ENCODE measurements at regions not wholly inside any gene's neighbourhood (a gene's known extent, or its start where the extent isn't known, plus 50 kb on each side); places are given as distances from the start of the nearest gene placed in this dataset.

- no peaks in the 10 kb centered on the region for H3K9me3 ChIP-seq
- no peaks in the 10 kb centered on the region for H3K27me3 ChIP-seq
- H3K4me1 ChIP-seq (ENCODE audit: insufficient read depth) = no peaks in the 10 kb centered on the region
- no peak overlapping the region for H3K4me3 ChIP-seq
- TF ChIP-seq CTCF (IDR thresholded peaks at IDR 0.05) = no peak
- no peak for TF ChIP-seq POLR2A (IDR thresholded peaks at IDR 0.05)
- TF ChIP-seq EP300 (IDR thresholded peaks at IDR 0.05) = no peak
- no peaks in the 10 kb centered on the region for H3K36me3 ChIP-seq
- intact Hi-C loops (cut with DNase I) = no loop called here
- H3K27ac ChIP-seq = no peak overlapping the region
- WGBS, 3 donors = 42 to 52% (median 48%) methylated on average over 1 of the region's 1 CpG
- no peak for DNase-seq
Measured at GRCh38 chr11:69996451-69996850, 81.7 kb upstream of the ANO1 start.

GRCh38 chr11:69997352-69997751 is 80.8 kb upstream of the ANO1 start:
- no peaks in the 10 kb centered on the region for H3K36me3 ChIP-seq
- WGBS, 3 donors = 40 to 47% (median 43%) methylated on average over 8 of the region's 8 CpGs
- TF ChIP-seq EP300 (IDR thresholded peaks at IDR 0.05) (no peak), POLR2A (IDR thresholded peaks at IDR 0.05) (no peak), CTCF (IDR thresholded peaks at IDR 0.05) (no peak)
- H3K9me3 ChIP-seq = no peaks in the 10 kb centered on the region
- no peak overlapping the region for H3K27ac ChIP-seq
- no peaks in the 10 kb centered on the region for H3K4me1 ChIP-seq (ENCODE audit: insufficient read depth)
- H3K27me3 ChIP-seq = no peaks in the 10 kb centered on the region
- DNase-seq = no peak
- no peak overlapping the region for H3K4me3 ChIP-seq
- intact Hi-C loops (cut with DNase I) = no loop called here

GRCh38 chr11:69999721-70000120 is 78.4 kb upstream of the ANO1 start:
- Histone ChIP-seq H3K4me3 (no peak overlapping the region), H3K36me3 (no peaks in the 10 kb centered on the region), H3K27ac (no peak overlapping the region), H3K27me3 (no peaks in the 10 kb centered on the region), H3K9me3 (no peaks in the 10 kb centered on the region), H3K4me1 (ENCODE audit: insufficient read depth) (no peaks in the 10 kb centered on the region)
- no peak for DNase-seq
- 25 to 28% (median 28%) methylated on average over 3 of the region's 3 CpGs for WGBS, 3 donors
- intact Hi-C loops (cut with DNase I) = no loop called here
- no peak for TF ChIP-seq CTCF (IDR thresholded peaks at IDR 0.05)

- no peak for DNase-seq
- TF ChIP-seq CTCF (IDR thresholded peaks at IDR 0.05) (no peak), POLR2A (IDR thresholded peaks at IDR 0.05) (no peak), EP300 (IDR thresholded peaks at IDR 0.05) (no peak)
- no peaks in the 10 kb centered on the region for H3K9me3 ChIP-seq
- no peak overlapping the region for H3K27ac ChIP-seq
- H3K4me1 ChIP-seq (ENCODE audit: insufficient read depth) = no peaks in the 10 kb centered on the region
- H3K36me3 ChIP-seq = no peaks in the 10 kb centered on the region
- no peaks in the 10 kb centered on the region for H3K27me3 ChIP-seq
- H3K4me3 ChIP-seq = no peak overlapping the region
- WGBS, 3 donors = 51 to 62% (median 59%) methylated on average over 3 of the region's 3 CpGs
- intact Hi-C loops (cut with DNase I) = no loop called here
Measured at GRCh38 chr11:70000228-70000627, 77.9 kb upstream of the ANO1 start.

- no peaks in the 10 kb centered on the region for H3K27me3 ChIP-seq
- no peaks in the 10 kb centered on the region for H3K36me3 ChIP-seq
- intact Hi-C loops (cut with DNase I) = no loop called here
- WGBS, 3 donors = 75 to 88% (median 86%) methylated on average over 6 of the region's 6 CpGs
- no peak overlapping the region for H3K4me3 ChIP-seq
- TF ChIP-seq EP300 (IDR thresholded peaks at IDR 0.05) (no peak), POLR2A (IDR thresholded peaks at IDR 0.05) (no peak)
- no peaks in the 10 kb centered on the region for H3K4me1 ChIP-seq (ENCODE audit: insufficient read depth)
- H3K27ac ChIP-seq = no peak overlapping the region
- DNase-seq = no peak
- no peaks in the 10 kb centered on the region for H3K9me3 ChIP-seq
Measured at GRCh38 chr11:70001246-70001645, 76.9 kb upstream of the ANO1 start.

Measured in ovary (tissue), 7 donors.